22Rv1 (cell line): ENCODE measurements at regions not wholly inside any gene's neighbourhood (a gene's known extent, or its start where the extent isn't known, plus 50 kb on each side); places are given as distances from the start of the nearest gene placed in this dataset.

Experiments used
- H3K27ac ChIP-seq: fragments of 450-650 bp; 2 replicates; pipeline ENCODE4 v1.5.1; 2017
- CTCF ChIP-seq: fragments of 450-650 bp; IDR thresholded peaks from 2 replicates; pipeline ENCODE4 v1.5.1; 2017; ENCODE audit warnings: mild to moderate bottlenecking
- ZFX ChIP-seq: fragments of 450-650 bp; IDR thresholded peaks from 2 replicates; pipeline ENCODE4 v1.6.1; 2017; ENCODE audit warnings: antibody characterized with exemption, borderline replicate concordance

GRCh38 chr21:23686737-23687523, 1920.4 kb downstream of the MRPL39 start:
- no peak overlapping the region for H3K27ac ChIP-seq
- TF ChIP-seq ZFX (no peak), CTCF (no peak)

GRCh38 chr21:23684431-23684830, 1922.8 kb downstream of the MRPL39 start:
- H3K27ac ChIP-seq, result no peak overlapping the region
- TF ChIP-seq CTCF (no peak), ZFX (no peak)

- no peak overlapping the region for H3K27ac ChIP-seq
- TF ChIP-seq CTCF, result no peak
- TF ChIP-seq ZFX, result no peak
Measured at GRCh38 chr21:23664193-23664694, 1943.0 kb downstream of the MRPL39 start.

- no peak overlapping the region for H3K27ac ChIP-seq
- TF ChIP-seq ZFX (no peak), CTCF (no peak)
Measured at GRCh38 chr21:23660560-23660959, 1946.7 kb downstream of the MRPL39 start.

GRCh38 chr21:23644768-23645167, 1962.5 kb downstream of the MRPL39 start:
- TF ChIP-seq CTCF (no peak), ZFX (no peak)
- H3K27ac ChIP-seq, result no peak overlapping the region

- no peak overlapping the region for H3K27ac ChIP-seq
- TF ChIP-seq CTCF (no peak), ZFX (no peak)
Measured at GRCh38 chr21:23639721-23640120, 1967.6 kb downstream of the MRPL39 start.

- H3K27ac ChIP-seq, result no peak overlapping the region
- TF ChIP-seq CTCF, result no peak
- no peak for TF ChIP-seq ZFX
Measured at GRCh38 chr21:23638131-23638695, 1969.1 kb downstream of the MRPL39 start.
